ENCODE measurements at regions not wholly inside any gene's neighbourhood (a gene's known extent, or its start where the extent isn't known, plus 50 kb on each side); places are given as distances from the start of the nearest gene placed in this dataset.

DNA sequence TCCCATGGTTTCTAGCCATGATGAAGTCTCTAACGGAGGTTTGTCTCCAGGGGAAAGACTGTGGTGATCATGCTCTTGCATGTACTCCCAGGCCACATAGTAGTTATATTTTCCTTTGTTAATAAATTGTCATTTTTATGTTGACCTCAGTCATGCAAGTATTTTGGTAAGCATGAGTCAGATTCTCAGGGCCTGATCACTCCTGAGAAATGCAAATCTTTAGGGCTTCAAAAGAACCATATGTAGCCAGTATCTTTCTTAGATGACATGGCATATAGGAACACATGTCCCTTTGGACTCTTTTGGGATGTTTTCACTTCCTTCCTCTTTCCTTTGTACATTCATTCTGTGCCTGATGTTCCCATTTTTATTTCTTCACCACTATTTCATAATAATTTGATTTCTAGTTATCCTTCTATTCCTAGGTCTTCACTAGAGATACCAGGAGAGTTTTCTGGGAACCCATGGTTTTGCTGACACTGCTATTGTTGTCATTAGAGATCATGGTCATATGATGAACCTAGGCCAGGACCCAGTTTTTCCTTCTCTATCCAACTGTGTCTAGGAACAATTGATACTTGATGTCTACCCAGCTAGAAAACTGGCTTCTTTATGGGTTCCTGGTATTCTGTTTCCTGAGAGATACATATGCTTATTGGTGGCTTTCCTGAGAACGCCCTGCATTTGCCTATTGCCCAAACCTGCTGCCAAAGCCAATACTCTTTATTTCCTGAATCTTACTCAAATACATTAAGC, 248.1 kb upstream of the NREP start:
- intact Hi-C loops (cut with micrococcal nuclease; ENCODE audit: unreplicated experiment) (no loop called here), in situ Hi-C loops (cut with HindIII; ENCODE audit: low pct_unique_long_range_greater_than_20kb, low sequenced_read_pairs) (no loop called here)
- no peaks in the 10 kb centered on the region for H3K9me3 ChIP-seq (ENCODE audit: control insufficient read depth, insufficient read depth, low read depth, low read length)
- H3K4me1 ChIP-seq (ENCODE audit: control insufficient read depth, insufficient read depth, low read length): no peaks in the 10 kb centered on the region
- DNase-seq (ENCODE audit: low read depth, low spot score): no peak
- TF ChIP-seq TCF7L2 (IDR thresholded peaks at IDR 0.05; ENCODE audit: low read depth, low read length): no peak
- TF ChIP-seq POLR2AphosphoS5 (IDR thresholded peaks at IDR 0.05; ENCODE audit: low read depth, low read length): no peak
- TF ChIP-seq, protein P1, sequence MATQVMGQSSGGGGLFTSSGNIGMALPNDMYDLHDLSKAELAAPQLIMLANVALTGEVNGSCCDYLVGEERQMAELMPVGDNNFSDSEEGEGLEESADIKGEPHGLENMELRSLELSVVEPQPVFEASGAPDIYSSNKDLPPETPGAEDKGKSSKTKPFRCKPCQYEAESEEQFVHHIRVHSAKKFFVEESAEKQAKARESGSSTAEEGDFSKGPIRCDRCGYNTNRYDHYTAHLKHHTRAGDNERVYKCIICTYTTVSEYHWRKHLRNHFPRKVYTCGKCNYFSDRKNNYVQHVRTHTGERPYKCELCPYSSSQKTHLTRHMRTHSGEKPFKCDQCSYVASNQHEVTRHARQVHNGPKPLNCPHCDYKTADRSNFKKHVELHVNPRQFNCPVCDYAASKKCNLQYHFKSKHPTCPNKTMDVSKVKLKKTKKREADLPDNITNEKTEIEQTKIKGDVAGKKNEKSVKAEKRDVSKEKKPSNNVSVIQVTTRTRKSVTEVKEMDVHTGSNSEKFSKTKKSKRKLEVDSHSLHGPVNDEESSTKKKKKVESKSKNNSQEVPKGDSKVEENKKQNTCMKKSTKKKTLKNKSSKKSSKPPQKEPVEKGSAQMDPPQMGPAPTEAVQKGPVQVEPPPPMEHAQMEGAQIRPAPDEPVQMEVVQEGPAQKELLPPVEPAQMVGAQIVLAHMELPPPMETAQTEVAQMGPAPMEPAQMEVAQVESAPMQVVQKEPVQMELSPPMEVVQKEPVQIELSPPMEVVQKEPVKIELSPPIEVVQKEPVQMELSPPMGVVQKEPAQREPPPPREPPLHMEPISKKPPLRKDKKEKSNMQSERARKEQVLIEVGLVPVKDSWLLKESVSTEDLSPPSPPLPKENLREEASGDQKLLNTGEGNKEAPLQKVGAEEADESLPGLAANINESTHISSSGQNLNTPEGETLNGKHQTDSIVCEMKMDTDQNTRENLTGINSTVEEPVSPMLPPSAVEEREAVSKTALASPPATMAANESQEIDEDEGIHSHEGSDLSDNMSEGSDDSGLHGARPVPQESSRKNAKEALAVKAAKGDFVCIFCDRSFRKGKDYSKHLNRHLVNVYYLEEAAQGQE (IDR thresholded peaks at IDR 0.05; ENCODE audit: insufficient read depth in 1 of 2, low read depth in 2 of 2, low read length in 1 of 2): no peak
- TF ChIP-seq, protein P2, sequence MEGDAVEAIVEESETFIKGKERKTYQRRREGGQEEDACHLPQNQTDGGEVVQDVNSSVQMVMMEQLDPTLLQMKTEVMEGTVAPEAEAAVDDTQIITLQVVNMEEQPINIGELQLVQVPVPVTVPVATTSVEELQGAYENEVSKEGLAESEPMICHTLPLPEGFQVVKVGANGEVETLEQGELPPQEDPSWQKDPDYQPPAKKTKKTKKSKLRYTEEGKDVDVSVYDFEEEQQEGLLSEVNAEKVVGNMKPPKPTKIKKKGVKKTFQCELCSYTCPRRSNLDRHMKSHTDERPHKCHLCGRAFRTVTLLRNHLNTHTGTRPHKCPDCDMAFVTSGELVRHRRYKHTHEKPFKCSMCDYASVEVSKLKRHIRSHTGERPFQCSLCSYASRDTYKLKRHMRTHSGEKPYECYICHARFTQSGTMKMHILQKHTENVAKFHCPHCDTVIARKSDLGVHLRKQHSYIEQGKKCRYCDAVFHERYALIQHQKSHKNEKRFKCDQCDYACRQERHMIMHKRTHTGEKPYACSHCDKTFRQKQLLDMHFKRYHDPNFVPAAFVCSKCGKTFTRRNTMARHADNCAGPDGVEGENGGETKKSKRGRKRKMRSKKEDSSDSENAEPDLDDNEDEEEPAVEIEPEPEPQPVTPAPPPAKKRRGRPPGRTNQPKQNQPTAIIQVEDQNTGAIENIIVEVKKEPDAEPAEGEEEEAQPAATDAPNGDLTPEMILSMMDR (IDR thresholded peaks at IDR 0.05): no peak
- no peak for TF ChIP-seq SIN3A (IDR thresholded peaks at IDR 0.05; ENCODE audit: borderline replicate concordance, insufficient read depth, low read depth, low read length)
- H3K27ac ChIP-seq (ENCODE audit: low read length): no peak overlapping the region
- no peaks in the 10 kb centered on the region for H3K36me3 ChIP-seq (ENCODE audit: control insufficient read depth, insufficient read depth, low read length)
- ATAC-seq: no peak
- POLR2A ChIA-PET: no interaction called here
- CTCF ChIA-PET: no interaction called here
- H3K27me3 ChIP-seq (ENCODE audit: control insufficient read depth, insufficient read depth, low read length): no peaks in the 10 kb centered on the region
- H3K4me3 ChIP-seq (ENCODE audit: low read depth in 2 of 2, low read length in 2 of 2): no peak overlapping the region
- no TSS peak for BruUV-seq (replicated peaks)

DNA sequence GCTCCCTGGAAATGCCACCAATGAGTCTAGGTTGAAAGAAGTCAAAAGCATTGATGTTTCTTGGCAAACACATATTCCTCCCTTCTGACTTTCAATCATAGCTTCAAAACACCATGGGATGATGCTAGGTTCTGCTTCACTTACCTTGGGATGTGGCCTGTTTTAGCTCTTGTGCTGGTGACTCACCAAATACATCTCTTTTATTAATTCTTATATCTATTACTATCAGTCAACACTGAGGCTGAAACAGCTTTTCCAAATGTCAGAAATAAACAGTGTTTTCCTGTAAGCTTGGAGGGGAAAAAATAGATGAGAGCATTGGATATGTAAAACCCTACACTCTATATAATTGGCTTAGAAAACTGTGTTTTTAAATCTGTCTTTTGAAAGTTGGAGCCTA, 245.4 kb upstream of the NREP start:
- Histone ChIP-seq H3K36me3 (ENCODE audit: control insufficient read depth, insufficient read depth, low read length) (no peaks in the 10 kb centered on the region), H3K9me3 (ENCODE audit: control insufficient read depth, insufficient read depth, low read depth, low read length) (no peaks in the 10 kb centered on the region), H3K27ac (ENCODE audit: low read length) (no peak overlapping the region), H3K27me3 (ENCODE audit: control insufficient read depth, insufficient read depth, low read length) (no peaks in the 10 kb centered on the region), H3K4me3 (ENCODE audit: low read depth in 2 of 2, low read length in 2 of 2) (no peak overlapping the region), H3K4me1 (ENCODE audit: control insufficient read depth, insufficient read depth, low read length) (no peaks in the 10 kb centered on the region)
- CTCF ChIA-PET: no interaction called here
- TF ChIP-seq, protein P2 (IDR thresholded peaks at IDR 0.05): no peak
- TF ChIP-seq SIN3A (IDR thresholded peaks at IDR 0.05; ENCODE audit: borderline replicate concordance, insufficient read depth, low read depth, low read length): no peak
- TF ChIP-seq TCF7L2 (IDR thresholded peaks at IDR 0.05; ENCODE audit: low read depth, low read length): no peak
- no peak for TF ChIP-seq POLR2AphosphoS5 (IDR thresholded peaks at IDR 0.05; ENCODE audit: low read depth, low read length)
- TF ChIP-seq, protein P1 (IDR thresholded peaks at IDR 0.05; ENCODE audit: insufficient read depth in 1 of 2, low read depth in 2 of 2, low read length in 1 of 2): no peak
- POLR2A ChIA-PET: no interaction called here
- intact Hi-C loops (cut with micrococcal nuclease; ENCODE audit: unreplicated experiment) (no loop called here), in situ Hi-C loops (cut with HindIII; ENCODE audit: low pct_unique_long_range_greater_than_20kb, low sequenced_read_pairs) (no loop called here)
- ATAC-seq (no peak), DNase-seq (ENCODE audit: low read depth, low spot score) (no peak)
- BruUV-seq (replicated peaks): no TSS peak

All from Panc1 (cell line).